ENCODE measurements at regions not wholly inside any gene's neighbourhood (a gene's known extent, or its start where the extent isn't known, plus 50 kb on each side); places are given as distances from the start of the nearest gene placed in this dataset.
"Not testable (repeated sequence)": the region's sequence is repeated elsewhere in the genome, so short reads cannot be mapped to it uniquely, and the experiment has no call there.

DNA sequence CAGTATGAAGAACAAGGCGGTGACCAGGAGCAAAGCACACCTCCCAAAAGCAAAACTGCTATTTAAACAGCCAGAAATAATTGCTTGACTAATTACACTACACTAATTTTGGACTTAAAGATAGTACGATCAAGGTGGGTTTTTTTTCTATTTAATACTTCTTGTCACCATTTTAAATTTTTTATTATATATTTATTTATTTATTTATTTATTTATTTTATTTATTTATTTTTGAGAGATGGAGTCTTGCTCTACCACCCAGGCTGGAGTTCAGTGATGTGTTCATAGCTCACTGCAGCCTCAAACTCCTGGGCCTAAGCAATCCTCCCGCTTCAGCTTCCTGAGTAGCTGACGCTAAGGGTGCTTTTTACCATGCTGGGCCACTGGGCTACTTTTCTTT lies 146.2 kb upstream of the IRX1 start:
- TF ChIP-seq SIN3A (IDR thresholded peaks at IDR 0.05; ENCODE audit: borderline replicate concordance, insufficient read depth, low read depth, low read length) (no peak), POLR2AphosphoS5 (IDR thresholded peaks at IDR 0.05; ENCODE audit: low read depth, low read length) (no peak), TCF7L2 (IDR thresholded peaks at IDR 0.05; ENCODE audit: low read depth, low read length) (no peak)
- TF ChIP-seq, protein P1, sequence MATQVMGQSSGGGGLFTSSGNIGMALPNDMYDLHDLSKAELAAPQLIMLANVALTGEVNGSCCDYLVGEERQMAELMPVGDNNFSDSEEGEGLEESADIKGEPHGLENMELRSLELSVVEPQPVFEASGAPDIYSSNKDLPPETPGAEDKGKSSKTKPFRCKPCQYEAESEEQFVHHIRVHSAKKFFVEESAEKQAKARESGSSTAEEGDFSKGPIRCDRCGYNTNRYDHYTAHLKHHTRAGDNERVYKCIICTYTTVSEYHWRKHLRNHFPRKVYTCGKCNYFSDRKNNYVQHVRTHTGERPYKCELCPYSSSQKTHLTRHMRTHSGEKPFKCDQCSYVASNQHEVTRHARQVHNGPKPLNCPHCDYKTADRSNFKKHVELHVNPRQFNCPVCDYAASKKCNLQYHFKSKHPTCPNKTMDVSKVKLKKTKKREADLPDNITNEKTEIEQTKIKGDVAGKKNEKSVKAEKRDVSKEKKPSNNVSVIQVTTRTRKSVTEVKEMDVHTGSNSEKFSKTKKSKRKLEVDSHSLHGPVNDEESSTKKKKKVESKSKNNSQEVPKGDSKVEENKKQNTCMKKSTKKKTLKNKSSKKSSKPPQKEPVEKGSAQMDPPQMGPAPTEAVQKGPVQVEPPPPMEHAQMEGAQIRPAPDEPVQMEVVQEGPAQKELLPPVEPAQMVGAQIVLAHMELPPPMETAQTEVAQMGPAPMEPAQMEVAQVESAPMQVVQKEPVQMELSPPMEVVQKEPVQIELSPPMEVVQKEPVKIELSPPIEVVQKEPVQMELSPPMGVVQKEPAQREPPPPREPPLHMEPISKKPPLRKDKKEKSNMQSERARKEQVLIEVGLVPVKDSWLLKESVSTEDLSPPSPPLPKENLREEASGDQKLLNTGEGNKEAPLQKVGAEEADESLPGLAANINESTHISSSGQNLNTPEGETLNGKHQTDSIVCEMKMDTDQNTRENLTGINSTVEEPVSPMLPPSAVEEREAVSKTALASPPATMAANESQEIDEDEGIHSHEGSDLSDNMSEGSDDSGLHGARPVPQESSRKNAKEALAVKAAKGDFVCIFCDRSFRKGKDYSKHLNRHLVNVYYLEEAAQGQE (IDR thresholded peaks at IDR 0.05; ENCODE audit: insufficient read depth in 1 of 2, low read depth in 2 of 2, low read length in 1 of 2) = no peak
- TF ChIP-seq, protein P2, sequence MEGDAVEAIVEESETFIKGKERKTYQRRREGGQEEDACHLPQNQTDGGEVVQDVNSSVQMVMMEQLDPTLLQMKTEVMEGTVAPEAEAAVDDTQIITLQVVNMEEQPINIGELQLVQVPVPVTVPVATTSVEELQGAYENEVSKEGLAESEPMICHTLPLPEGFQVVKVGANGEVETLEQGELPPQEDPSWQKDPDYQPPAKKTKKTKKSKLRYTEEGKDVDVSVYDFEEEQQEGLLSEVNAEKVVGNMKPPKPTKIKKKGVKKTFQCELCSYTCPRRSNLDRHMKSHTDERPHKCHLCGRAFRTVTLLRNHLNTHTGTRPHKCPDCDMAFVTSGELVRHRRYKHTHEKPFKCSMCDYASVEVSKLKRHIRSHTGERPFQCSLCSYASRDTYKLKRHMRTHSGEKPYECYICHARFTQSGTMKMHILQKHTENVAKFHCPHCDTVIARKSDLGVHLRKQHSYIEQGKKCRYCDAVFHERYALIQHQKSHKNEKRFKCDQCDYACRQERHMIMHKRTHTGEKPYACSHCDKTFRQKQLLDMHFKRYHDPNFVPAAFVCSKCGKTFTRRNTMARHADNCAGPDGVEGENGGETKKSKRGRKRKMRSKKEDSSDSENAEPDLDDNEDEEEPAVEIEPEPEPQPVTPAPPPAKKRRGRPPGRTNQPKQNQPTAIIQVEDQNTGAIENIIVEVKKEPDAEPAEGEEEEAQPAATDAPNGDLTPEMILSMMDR (IDR thresholded peaks at IDR 0.05) = no peak
- no peak for DNase-seq (ENCODE audit: low read depth, low spot score)
- H3K27ac ChIP-seq (ENCODE audit: low read length) = no peak overlapping the region
- intact Hi-C loops (cut with micrococcal nuclease; ENCODE audit: unreplicated experiment) (no loop called here), in situ Hi-C loops (cut with HindIII; ENCODE audit: low pct_unique_long_range_greater_than_20kb, low sequenced_read_pairs) (no loop called here)
- no TSS peak for BruUV-seq (replicated peaks)
- no peaks in the 10 kb centered on the region for H3K27me3 ChIP-seq (ENCODE audit: control insufficient read depth, insufficient read depth, low read length)
- no peaks in the 10 kb centered on the region; the same call in 1 of the 2 replicates for H3K9me3 ChIP-seq (ENCODE audit: control insufficient read depth, insufficient read depth, low read depth, low read length)
- H3K4me1 ChIP-seq (ENCODE audit: control insufficient read depth, insufficient read depth, low read length) = no peaks in the 10 kb centered on the region
- no peak for ATAC-seq
- POLR2A ChIA-PET = no interaction called here
- no peaks in the 10 kb centered on the region for H3K36me3 ChIP-seq (ENCODE audit: control insufficient read depth, insufficient read depth, low read length)
- CTCF ChIA-PET = no interaction called here
- H3K4me3 ChIP-seq (ENCODE audit: low read depth in 2 of 2, low read length in 2 of 2) = no peak overlapping the region

- TF ChIP-seq, protein P1 (IDR thresholded peaks at IDR 0.05; ENCODE audit: insufficient read depth in 1 of 2, low read depth in 2 of 2, low read length in 1 of 2) = no peak
- TF ChIP-seq POLR2AphosphoS5 (IDR thresholded peaks at IDR 0.05; ENCODE audit: low read depth, low read length) (no peak), TCF7L2 (IDR thresholded peaks at IDR 0.05; ENCODE audit: low read depth, low read length) (no peak), SIN3A (IDR thresholded peaks at IDR 0.05; ENCODE audit: borderline replicate concordance, insufficient read depth, low read depth, low read length) (no peak)
- TF ChIP-seq, protein P2 (IDR thresholded peaks at IDR 0.05) = no peak
- intact Hi-C loops (cut with micrococcal nuclease; ENCODE audit: unreplicated experiment) (no loop called here), in situ Hi-C loops (cut with HindIII; ENCODE audit: low pct_unique_long_range_greater_than_20kb, low sequenced_read_pairs) (no loop called here)
- no TSS peak for BruUV-seq (replicated peaks)
- H3K27me3 ChIP-seq (ENCODE audit: control insufficient read depth, insufficient read depth, low read length) = no peaks in the 10 kb centered on the region
- H3K4me3 ChIP-seq (ENCODE audit: low read depth in 2 of 2, low read length in 2 of 2) = no peak overlapping the region
- no peak overlapping the region for H3K27ac ChIP-seq (ENCODE audit: low read length)
- H3K36me3 ChIP-seq (ENCODE audit: control insufficient read depth, insufficient read depth, low read length) = no peaks in the 10 kb centered on the region
- CTCF ChIA-PET = no interaction called here
- no peaks in the 10 kb centered on the region for H3K4me1 ChIP-seq (ENCODE audit: control insufficient read depth, insufficient read depth, low read length)
- H3K9me3 ChIP-seq (ENCODE audit: control insufficient read depth, insufficient read depth, low read depth, low read length) = no peaks in the 10 kb centered on the region; the same call in 1 of the 2 replicates
- POLR2A ChIA-PET = no interaction called here
- ATAC-seq (no peak), DNase-seq (ENCODE audit: low read depth, low spot score) (no peak)
These were observed 149.2 kb upstream of the IRX1 start for GRCh38 chr5:3446410-3446809.

DNA sequence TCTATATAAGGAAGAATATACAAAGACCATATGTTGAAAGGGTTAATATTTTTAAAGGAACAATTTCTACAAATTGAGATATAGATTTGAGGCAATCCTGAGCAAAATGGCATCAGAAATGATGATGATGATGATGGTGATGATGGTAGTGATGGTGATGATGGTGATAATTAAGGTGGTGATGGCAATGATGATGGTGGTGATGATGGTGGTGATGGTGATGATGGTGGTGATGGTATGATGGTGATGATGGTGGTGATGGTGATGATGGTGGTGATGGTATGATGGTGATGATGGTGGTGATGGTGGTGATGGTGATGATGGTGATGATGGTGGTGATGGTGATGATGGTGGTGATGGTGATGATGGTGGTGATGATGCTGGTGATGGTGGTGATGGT lies 150.1 kb upstream of the IRX1 start:
- POLR2A ChIA-PET; intact Hi-C loops (cut with micrococcal nuclease; ENCODE audit: unreplicated experiment); BruUV-seq (replicated peaks): not testable (repeated sequence)

More for the DNA sequence above, 150.1 kb upstream of the IRX1 start:
- H3K4me1 ChIP-seq (ENCODE audit: control insufficient read depth, insufficient read depth, low read length); ATAC-seq; in situ Hi-C loops (cut with HindIII; ENCODE audit: low pct_unique_long_range_greater_than_20kb, low sequenced_read_pairs); H3K27me3 ChIP-seq (ENCODE audit: control insufficient read depth, insufficient read depth, low read length); DNase-seq (ENCODE audit: low read depth, low spot score); H3K9me3 ChIP-seq (ENCODE audit: control insufficient read depth, insufficient read depth, low read depth, low read length); H3K36me3 ChIP-seq (ENCODE audit: control insufficient read depth, insufficient read depth, low read length); H3K27ac ChIP-seq (ENCODE audit: low read length); CTCF ChIA-PET; H3K4me3 ChIP-seq (ENCODE audit: low read depth in 2 of 2, low read length in 2 of 2): not testable (repeated sequence)

All from Panc1 (cell line).